Right lung (tissue), 2 donors: ENCODE measurements at regions not wholly inside any gene's neighbourhood (a gene's known extent, or its start where the extent isn't known, plus 50 kb on each side); places are given as distances from the start of the nearest gene placed in this dataset.

Experiments used
- DNase-seq, 2 donors: peaks; one replicate each; pipeline ENCODE4 v3.0.0-alpha.2; 2013

GRCh38 chr11:92830377-92831155 is 138.9 kb upstream of the MTNR1B start:
- DNase-seq = no peak

GRCh38 chr11:92834296-92835020 is 135.0 kb upstream of the MTNR1B start:
- no peak for DNase-seq

DNA sequence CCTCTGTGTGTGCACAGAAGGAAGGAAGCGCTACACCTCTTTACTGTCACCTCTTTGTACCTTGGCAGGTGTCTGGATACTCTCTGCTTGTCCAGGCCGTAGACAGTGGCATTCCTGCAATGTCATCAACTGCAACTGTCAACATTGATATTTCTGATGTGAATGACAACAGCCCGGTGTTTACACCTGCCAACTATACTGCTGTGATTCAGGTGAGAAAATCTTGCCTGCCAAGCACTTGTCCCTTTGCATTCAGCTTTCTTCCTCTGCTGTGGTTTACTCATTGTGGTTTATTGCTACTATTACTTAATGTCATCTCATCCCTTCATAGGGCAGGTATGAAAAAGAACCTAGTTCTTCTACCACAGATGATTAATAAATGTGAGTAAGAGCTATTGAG is 131.9 kb upstream of the MTNR1B start:
- DNase-seq = no peak

DNA sequence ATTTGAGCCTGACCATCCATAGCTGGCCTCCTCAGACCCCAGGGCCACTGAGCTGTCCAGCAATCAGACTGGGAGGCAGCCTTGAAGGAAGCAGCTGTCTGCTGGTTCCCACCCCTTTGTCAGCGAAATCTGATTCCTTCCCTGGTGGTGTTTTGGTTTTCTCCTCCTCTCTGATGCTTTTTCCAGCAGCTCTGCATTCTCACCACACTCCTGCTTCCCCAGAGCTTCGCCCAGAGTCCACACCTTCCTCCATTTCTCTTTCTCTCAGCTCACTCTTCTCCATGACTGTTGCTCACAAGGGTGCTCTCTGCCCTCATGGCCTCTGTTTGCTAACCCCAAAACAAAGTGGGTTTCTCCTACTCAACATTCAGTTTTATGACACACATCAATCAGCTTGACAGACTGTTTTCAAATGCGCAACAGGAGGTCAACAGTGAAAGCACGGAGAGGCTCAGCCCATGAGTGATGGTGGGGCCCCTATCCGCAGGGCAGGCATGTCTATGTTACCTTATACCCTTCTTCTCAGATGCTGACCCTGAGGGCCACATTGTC is 130.6 kb upstream of the MTNR1B start:
- DNase-seq = no peak

DNA sequence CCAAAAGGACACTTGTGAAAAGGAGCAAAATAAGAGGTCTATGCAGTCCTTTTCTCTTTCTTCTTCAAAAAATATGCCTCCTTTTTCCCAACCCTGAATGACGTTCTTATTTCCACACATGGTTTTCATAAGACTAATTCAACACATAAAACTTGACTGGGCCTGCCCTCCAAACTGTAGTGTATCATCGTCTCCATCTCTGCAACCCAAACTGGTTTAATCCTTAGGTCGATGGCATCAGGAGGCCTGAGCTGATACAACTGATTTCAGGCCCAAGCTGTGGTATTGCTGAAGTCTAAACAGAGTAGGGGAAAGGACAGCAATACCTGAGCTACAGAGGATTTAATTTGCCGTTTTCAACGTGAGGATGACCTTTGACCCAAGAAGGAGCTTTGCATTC is 130.0 kb upstream of the MTNR1B start:
- no peak for DNase-seq

- no peak for DNase-seq
These were observed 127.7 kb upstream of the MTNR1B start for GRCh38 chr11:92841719-92842118.

GRCh38 chr11:92843455-92843854 is 126.0 kb upstream of the MTNR1B start:
- no peak for DNase-seq

GRCh38 chr11:92844197-92844596 is 125.3 kb upstream of the MTNR1B start:
- no peak for DNase-seq

DNA sequence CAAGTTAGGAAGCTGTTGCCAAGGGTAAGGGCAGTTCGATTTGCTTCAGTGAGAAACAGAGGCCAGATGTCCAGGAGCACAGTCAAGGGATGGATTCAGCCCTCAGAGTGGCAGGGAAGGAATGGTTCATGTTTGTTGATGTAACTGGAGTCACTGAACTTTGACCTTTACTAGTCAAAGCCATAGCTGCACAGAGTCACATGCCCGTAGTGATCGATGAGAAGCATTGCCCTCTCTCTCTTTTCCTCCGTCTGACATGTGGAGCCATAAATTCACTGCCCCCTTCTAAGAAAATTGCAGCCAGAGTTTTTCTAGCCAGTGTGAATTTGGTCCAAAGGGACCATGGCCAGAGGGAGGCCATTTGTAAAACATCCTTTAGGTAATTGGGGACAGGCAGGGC is 124.1 kb upstream of the MTNR1B start:
- DNase-seq = no peak

- DNase-seq = no peak
These were observed 123.6 kb upstream of the MTNR1B start for GRCh38 chr11:92845805-92846204.

DNA sequence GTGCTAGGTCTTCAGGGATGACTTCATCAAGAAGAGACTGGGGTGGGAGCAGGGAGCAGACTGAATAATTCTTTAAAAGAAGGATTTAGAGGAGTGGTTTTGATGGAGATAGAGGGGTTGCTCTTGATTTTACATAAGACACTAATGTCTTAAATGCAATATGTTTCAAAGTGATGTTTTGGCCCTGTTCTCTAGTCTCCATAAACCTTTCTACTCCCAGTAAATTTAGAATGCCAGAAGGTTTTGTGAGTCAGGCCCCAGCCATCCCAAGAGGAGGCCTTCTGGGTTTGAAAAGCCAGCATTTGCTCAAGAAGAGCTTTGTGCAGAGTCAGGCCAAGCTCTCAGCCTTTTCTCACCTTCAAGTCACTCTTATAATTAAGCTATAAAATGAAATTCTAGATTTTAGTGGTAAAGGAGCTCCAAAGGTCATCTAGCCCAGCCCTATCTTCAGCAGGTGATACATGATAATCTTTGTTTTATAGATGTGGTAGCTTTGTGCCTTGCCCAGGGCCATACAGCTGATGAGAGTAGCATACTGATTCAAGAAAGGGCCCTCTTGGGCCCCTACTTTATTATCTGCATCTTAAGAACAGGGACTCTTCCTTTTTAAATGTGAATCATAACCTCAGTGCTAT is 122.8 kb upstream of the MTNR1B start:
- DNase-seq = no peak

DNA sequence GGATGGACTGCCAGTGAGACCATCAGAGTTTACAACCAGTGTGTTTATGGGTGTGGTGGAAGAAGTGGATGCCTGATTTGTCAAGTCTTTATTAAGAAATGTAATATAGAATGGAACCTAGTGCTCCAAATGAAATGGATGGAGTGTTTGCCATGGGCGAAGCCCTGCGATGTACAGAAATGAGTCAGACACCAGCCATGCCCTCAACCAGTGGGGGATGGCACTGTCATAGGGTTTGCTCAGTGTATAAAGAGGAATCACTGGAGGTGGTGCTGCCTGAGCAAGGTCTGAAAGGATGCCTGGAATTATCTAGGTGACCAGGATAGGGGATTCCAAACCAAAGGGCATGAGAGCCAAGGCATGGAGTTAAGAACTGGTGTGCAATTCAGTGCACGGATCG is 120.9 kb upstream of the MTNR1B start:
- DNase-seq = no peak

DNA sequence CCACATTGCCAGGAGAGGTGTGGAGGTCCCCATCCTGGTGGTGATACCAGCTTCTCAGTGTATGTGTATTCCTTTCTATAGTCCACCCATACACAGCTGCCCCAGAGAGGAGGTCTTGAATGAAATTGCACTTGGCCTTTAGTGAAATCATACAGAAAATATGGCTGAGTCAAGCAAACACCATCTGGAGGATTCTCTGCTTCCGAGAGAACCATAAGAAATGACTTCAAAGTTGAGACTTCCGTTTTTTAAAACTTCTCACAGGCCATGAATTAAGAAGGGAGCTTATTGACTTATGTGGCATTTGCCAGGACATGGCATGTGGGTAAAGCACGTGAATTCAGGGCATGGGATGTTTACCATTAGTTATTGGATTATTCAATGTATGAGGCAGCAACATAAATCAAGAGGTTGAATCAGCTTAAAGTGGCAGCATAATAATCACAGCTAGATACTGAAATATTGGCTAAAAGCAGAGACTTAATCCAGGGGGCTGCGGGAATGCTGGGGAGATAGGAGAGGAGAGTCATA is 119.1 kb upstream of the MTNR1B start:
- no peak for DNase-seq

DNA sequence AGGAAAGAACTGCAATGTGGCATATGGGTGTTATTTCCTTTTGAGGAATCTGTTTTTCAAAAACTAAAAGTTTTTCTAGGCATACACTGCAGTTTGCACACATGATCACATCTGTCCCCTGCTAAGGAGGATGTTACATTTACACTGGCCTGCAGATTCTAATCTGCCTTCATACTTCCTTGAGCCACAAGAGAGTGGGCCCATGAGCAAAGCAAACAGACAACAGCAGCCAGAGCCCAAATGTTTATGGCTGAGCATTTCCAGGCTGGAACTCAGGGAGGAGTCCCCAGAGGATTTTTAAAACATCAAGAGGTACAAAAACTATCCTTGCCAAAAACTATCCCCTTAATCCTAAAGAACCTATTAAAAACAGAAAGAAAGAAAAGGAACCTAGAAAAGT is 117.2 kb upstream of the MTNR1B start:
- DNase-seq = no peak

- no peak for DNase-seq
These were observed 116.5 kb upstream of the MTNR1B start for GRCh38 chr11:92852946-92853345.

DNA sequence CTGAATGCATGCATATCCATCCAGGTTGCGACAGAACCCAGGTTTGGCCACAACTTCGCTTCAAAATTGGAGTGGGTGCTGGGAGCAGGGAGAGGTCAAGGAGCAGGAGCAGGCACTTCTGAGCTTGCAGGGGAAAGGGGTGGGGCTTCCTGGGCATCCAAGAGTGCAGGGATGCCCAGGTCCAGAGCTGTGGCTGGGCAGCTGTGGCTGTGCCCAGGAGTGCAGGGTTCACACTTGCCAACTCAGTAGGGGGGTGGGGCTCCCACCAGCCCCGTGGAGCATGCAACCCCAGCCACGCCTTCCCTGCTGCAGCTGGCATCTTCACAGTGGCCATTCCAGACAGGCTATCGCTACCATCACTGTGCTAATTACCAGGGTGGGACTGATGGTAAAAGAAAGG is 115.3 kb upstream of the MTNR1B start:
- no peak for DNase-seq

DNA sequence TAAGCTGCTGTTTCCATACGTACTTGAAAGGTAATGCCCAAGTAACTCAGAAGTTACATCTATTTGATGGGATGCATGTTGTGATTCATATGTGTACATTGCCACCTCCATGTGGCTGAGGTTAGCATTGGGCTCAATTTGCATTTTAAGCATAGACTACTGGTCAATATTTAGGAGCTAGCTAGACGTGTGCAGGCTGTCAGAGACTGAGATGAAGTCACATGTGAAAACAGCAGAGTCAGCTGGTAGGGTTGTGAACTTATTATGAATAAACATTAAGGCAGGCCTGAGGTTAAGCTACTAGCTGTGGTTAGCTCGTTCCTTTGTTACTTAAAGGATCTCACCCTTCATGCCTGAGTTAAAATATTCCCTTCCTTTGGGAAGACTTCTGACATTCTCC is 114.5 kb upstream of the MTNR1B start:
- DNase-seq = no peak

GRCh38 chr11:92855607-92856405 is 113.6 kb upstream of the MTNR1B start:
- DNase-seq = peak in 1 of 2 donors; percentile 14

- no peak for DNase-seq
These were observed 112.0 kb upstream of the MTNR1B start for GRCh38 chr11:92857407-92857806.

GRCh38 chr11:92859156-92859690 is 110.2 kb upstream of the MTNR1B start:
- peak; percentile 85 to 93 for DNase-seq

GRCh38 chr11:92861634-92862033 is 107.8 kb upstream of the MTNR1B start:
- DNase-seq = peak in 1 of 2 donors; percentile 10
